TTC549 (cell line): ENCODE measurements at regions not wholly inside any gene's neighbourhood (a gene's known extent, or its start where the extent isn't known, plus 50 kb on each side); places are given as distances from the start of the nearest gene placed in this dataset.

Source experiments
- FAIRE-seq: peaks from 2 replicates; lab custom pipeline; 2012; peaks lifted over from hg19 to GRCh38; lab: Jason Lieb, UNC

- FAIRE-seq: no peak
Measured at GRCh38 chr10:32169556-32169955, 113.3 kb upstream of the KIF5B start.

- FAIRE-seq: no peak
Measured at GRCh38 chr10:32167450-32167849, 111.2 kb upstream of the KIF5B start.

- FAIRE-seq: no peak
Measured at GRCh38 chr10:32166365-32166764, 110.1 kb upstream of the KIF5B start.

- FAIRE-seq: no peak
Measured at GRCh38 chr10:32163762-32164148, 107.5 kb upstream of the KIF5B start.

- no peak for FAIRE-seq
Measured at GRCh38 chr10:32163071-32163761, 107.0 kb upstream of the KIF5B start.

- FAIRE-seq: no peak
Measured at GRCh38 chr10:32161586-32161985, 105.4 kb upstream of the KIF5B start.

GRCh38 chr10:32160864-32161263, 104.6 kb upstream of the KIF5B start:
- no peak for FAIRE-seq

GRCh38 chr10:32159264-32159663, 103.0 kb upstream of the KIF5B start:
- no peak for FAIRE-seq

- FAIRE-seq: no peak
Measured at GRCh38 chr10:32156031-32156495, 99.8 kb upstream of the KIF5B start.

GRCh38 chr10:32155075-32155516, 98.9 kb upstream of the KIF5B start:
- FAIRE-seq: no peak

- no peak for FAIRE-seq
Measured at GRCh38 chr10:32153931-32154330, 97.7 kb upstream of the KIF5B start.

GRCh38 chr10:32153252-32153651, 97.0 kb upstream of the KIF5B start:
- no peak for FAIRE-seq

GRCh38 chr10:32151871-32152270, 95.6 kb upstream of the KIF5B start:
- FAIRE-seq: no peak

- no peak for FAIRE-seq
Measured at GRCh38 chr10:32150532-32151101, 94.4 kb upstream of the KIF5B start.

GRCh38 chr10:32149252-32149955, 93.2 kb upstream of the KIF5B start:
- no peak for FAIRE-seq

GRCh38 chr10:32148864-32149251, 92.6 kb upstream of the KIF5B start:
- FAIRE-seq: no peak

GRCh38 chr10:32147730-32148129, 91.5 kb upstream of the KIF5B start:
- FAIRE-seq: no peak

GRCh38 chr10:32146166-32146565, 89.9 kb upstream of the KIF5B start:
- FAIRE-seq: no peak

- FAIRE-seq: no peak
Measured at GRCh38 chr10:32144817-32145688, 88.8 kb upstream of the KIF5B start.

- no peak for FAIRE-seq
Measured at GRCh38 chr10:32143302-32143847, 87.2 kb upstream of the KIF5B start.

- FAIRE-seq: no peak
Measured at GRCh38 chr10:32142646-32143045, 86.4 kb upstream of the KIF5B start.
